Thyroid gland (tissue), 4 donors: ENCODE measurements at regions not wholly inside any gene's neighbourhood (a gene's known extent, or its start where the extent isn't known, plus 50 kb on each side); places are given as distances from the start of the nearest gene placed in this dataset.

Experiments used
- CTCF ChIP-seq, 6 experiments: fragments of 200-600 bp in 3 of 6; fragments of 450-650 bp in 3 of 6; sonication (generic) in 3 of 6; IDR thresholded peaks; one replicate each; pipeline ENCODE4 v1.5.1; 2016 to 2019; ENCODE audit warnings: antibody characterized with exemption in 6 of 6, mild to moderate bottlenecking in 2 of 6, inconsistent platforms in 1 of 6, moderate library complexity in 1 of 6
- POLR2A ChIP-seq, 2 donors: fragments of 450-650 bp; IDR thresholded peaks; one replicate each; pipeline ENCODE4 v1.6.1; 2017; ENCODE audit warnings: antibody characterized with exemption in 2 of 2, mild to moderate bottlenecking in 2 of 2, moderate library complexity in 1 of 2

GRCh38 chr20:60802676-60803075 lies 449.4 kb upstream of the CDH4 start:
- no peak for TF ChIP-seq CTCF (IDR thresholded peaks at IDR 0.05)
- TF ChIP-seq POLR2A (IDR thresholded peaks at IDR 0.05), result no peak
